GM21619 (cell line): ENCODE measurements at regions not wholly inside any gene's neighbourhood (a gene's known extent, or its start where the extent isn't known, plus 50 kb on each side); places are given as distances from the start of the nearest gene placed in this dataset.

ENCODE experiments used
- ATAC-seq: cut with Tn5 transposase; IDR thresholded peaks from one replicate; pipeline ENCODE4 v1.9.1; 2021; ENCODE audit not compliant: unreplicated experiment

DNA sequence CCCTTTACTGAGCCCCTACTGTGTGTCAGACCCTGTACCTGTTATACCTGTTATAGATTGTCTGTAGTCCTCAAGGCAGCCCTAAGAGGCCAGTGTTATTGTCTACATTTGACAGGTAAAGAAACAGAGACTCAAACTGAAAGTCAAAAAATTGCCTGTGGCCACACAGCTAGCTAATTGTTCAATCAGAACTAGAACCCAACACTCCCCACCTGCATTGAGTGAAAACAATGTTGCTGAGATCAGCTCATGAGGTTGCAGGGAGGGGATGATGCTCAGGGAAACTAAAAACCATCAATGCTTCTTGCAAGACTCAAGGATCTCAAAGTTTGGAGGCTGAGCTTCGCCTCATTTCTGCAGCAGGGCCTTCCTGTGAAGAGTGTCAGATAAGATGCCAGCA, 109.5 kb upstream of the LMO4 start:
- ATAC-seq: no peak

DNA sequence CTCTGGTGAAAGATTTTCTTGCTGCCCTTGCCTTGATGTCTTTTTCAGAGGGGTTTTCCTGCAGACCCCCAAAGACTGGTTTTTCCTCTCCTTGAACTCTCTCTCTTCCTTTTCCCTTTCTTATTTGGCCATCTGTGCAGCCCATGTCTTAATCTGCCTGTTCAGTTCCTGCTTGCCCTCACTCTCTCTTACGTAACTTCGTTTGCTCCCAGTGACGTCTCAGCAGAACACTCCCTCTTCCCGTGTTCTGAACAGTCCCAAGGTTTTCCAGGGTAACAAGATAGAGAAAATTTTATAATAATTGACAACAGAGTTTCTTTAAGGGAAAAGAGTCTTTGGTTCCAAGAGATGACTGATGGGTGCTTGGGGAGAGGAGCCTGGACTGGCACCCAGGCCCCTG, 109.1 kb upstream of the LMO4 start:
- no peak for ATAC-seq

DNA sequence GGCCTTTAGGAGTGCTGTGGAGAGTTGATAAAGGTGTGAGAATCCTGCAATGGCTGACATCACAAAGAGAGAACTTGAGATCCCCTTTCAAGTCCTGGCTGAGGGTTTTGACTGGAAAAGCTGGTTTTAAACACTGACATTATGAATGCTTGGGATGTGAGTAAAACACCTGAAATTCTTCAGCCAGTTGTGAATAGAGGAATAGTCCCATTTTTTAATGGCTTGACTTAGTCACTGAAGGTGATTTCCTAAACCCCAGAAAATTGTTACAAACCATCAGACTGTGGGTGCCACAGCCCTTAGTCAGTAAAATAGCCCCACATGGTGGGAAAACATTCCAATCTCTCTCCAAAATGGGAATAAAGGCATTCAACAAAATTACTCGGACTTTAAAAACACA, 107.7 kb upstream of the LMO4 start:
- no peak for ATAC-seq

DNA sequence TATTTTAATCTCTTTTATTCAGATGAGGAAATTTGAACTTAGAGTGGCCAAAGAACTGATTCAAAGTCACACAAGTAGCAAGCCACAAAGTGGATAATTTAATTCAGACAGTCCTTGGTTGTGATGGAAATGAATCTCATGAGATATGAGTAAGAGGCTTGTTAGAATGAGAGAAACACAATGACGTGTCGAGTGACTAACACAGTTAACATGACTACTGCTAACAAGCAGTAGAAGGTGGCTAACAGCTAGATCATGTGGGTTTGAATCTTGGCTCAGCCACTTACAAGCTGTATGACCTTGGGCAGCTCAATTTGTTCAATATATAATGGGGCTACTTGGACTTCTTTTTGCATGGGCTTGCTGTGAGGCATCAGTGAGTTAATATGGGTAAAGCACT, 104.5 kb upstream of the LMO4 start:
- ATAC-seq: peak; percentile 54

DNA sequence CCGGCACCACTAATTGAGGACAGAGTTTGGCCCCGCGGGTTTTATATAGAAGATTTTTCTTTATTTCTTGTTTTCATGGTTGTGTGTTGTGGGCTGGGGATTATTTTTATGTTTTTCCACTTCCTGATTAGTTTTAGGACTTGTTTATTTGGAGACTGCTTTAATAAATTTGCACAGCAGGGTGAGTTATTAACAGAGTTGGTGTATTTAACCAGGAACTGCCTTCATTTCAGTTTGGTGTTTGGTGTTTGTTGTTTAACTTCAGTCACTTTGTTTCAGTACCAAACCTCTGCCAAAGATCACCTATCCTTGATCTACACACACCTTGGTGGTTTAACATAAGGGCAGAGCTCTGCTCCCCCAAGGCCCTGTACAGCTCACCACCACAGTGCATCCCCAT, 103.5 kb upstream of the LMO4 start:
- ATAC-seq: no peak

DNA sequence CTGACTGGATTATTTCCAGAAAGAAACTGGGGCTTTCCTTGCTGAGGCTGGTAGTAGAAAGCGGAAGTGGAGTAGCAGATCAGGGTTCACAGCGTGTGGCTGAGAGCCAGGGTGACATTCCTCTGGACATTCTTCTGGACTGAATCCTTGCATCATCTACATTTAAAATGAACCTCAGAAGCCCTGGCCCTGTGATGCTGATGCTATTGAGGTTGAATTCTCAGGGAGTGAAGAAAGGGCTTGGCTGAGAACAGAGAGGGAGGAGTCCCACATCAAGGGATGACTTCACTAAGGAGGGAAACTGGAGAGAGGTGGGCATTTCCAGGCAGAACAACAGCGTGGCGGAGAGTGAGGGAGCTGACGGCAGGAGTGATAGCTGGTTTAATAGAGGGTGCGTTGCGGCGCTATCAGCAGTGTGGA, 102.3 kb upstream of the LMO4 start:
- ATAC-seq: no peak

DNA sequence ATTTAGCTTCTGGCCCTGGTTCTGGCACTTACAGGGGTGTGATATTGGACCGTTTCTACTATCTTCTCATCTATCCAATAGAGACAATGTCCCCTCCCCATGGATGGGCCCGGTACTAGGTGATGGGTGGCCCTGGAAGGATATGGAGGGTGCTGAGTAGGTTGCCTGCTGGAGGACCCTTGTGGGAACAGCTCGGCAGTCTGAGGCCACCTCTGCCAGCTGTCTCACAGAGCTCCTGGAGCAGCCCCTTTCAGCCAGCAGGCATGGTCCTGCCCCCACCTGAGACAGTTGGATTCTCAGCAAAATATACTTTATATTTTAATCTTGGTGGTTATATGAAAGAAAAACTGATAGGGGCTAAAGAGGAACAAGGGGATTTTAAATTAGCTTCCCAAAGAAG, 101.0 kb upstream of the LMO4 start:
- no peak for ATAC-seq

DNA sequence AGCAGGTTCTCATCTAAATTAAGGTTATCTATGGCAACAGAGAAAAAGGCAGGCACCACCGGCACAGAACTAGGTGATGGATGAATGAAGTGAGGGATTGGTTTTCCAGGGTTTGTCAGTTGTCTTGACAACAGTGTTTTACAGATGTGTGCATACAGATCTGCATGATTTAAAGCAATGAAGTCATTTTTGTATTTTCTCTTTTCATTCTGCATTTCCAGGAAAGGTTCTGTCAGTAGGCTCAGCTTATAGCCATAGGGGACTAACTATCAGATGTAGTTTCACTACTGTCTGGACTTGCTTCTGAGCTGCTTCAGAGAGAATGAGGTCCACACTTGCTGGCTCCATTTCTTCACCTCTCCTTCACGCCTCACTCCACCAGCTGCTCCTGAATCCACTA, 98.2 kb upstream of the LMO4 start:
- no peak for ATAC-seq

DNA sequence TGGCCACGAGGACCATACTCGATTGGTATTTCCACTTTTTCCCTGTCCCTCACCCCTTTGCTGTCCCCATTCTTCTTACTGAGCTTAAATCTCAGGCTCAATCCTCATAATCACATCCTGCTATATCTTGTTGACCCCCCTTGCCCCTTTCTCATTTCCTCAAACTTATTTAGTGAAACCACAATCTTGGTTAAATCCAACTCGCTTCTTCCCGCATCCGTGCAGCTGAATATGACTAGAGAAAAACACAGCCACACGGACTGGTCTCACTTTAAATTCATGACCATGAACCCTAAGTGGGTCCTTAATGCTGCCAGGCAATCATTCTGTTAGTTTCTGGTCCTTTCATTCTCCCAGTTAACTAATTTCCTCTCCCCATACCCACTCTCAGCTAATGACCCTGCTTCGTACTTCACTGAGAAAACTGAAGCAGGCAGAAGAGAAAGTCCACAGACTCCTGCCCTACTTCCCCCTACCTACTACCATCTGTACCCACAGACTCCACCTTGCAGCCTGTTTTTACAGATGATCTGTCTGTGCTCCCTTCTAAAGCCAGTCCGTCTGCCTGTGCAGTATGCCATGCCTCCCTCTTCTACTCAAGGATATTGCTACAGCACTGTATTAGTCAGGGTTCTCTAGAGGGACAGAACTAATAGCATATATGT, 96.8 kb upstream of the LMO4 start:
- ATAC-seq: no peak

DNA sequence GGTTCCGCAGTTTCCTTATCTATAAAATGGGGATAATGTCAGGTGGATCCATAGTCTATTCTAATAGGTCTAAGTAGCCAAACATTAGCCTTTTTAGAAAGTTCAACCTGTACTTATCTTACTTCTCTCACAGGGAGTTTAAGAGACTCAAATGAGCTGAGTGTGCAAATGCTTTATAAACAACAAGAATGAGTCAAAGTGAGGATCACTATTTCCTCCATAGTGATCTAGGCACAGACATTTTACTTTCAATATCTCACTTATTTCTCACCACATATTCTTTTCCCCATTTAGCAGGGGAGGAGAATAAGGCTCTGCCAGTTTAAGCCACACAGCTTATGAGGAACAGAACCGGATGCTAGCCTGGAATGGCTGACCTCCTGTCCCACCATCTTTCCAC, 92.1 kb upstream of the LMO4 start:
- no peak for ATAC-seq

DNA sequence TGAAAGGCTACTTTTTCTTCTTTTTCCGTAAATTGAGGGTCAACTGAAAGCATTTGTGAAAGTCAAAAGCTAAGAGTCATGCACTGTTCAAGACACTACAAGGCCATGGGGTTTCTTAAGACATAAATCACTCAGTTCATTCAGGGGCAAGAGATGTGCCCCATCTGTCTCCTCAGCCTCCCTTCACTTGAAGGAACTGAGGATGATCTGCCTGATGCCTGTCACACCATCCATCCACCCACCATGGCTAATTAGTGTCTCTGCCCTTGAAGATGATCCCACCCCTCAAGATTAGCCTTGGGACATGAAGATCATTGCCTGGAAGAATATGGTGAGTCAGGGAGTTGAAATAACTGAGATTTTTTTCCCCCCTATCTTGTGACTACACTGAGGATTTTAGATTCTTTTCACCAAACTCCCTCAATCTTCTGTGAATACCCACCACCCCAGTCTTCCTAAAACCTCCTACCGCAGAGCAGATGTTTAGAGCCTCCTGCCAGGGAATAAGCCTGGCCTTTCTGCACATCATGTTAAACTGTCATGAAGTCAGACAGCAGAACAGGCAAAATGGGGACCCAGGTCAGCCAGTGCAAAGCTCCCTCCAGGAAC, 88.6 kb upstream of the LMO4 start:
- no peak for ATAC-seq

DNA sequence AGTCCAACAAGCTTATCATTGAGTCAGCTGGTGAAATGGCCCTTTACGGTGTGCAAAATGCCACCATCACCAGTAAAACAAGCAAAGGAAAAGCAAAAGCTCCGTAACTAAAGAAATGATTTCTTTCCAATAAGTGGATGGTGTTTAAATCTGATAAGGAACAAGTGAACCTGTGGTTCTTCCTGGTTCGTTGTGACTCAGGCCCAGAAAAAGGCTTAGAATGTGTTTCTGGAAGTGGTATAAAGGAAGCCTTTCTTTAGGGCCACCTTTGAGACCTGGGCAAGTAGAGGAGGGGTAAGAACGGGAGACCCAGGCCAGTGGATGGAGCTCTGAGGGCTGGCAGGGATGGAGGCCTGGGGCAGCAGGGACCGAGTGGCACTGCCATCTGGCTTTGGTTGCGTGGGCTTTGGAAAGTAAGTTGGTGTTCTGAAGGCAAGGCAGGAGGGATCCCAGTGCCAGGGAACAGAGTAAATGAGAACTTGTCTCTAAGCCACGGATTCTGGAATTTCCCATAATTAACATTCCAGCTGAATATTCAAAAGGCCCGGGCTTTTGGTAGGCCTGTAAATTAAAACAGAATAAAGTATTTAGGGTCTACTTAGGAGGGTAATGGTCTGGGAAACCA, 87.9 kb upstream of the LMO4 start:
- no peak for ATAC-seq

DNA sequence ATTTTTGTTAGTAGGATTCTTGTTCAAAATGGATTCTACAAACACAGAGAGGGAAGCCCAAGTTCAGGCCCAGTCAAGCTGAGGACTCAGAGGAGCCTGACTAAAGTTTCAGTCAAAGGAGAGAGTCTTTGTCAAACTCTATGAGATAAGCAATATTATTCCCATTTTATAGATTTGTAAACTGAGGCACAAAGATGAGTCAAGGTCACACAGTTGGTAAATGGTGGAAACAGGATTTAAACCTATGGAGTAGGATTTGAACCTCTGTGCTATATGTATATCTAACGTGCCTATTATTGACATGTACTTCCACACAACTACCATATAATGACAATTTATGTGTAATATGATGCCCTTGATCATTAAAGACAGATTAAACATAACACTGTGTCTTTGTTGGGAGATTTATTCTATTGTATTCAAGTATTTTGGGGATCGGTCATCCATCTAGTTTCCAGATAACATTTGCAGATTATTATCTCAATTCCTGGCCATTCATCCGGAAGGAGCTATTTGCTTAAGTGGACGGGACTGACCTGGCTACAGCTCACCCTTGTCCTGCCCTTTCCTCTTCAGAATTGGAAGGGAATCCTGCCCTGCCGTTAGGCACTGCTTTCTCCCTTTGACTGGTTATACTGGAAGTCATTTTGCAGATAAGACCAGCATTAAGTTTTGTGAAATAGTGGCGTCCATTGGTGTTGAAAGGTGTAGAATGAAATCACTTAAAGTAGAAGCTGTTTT, 86.1 kb upstream of the LMO4 start:
- ATAC-seq: no peak

DNA sequence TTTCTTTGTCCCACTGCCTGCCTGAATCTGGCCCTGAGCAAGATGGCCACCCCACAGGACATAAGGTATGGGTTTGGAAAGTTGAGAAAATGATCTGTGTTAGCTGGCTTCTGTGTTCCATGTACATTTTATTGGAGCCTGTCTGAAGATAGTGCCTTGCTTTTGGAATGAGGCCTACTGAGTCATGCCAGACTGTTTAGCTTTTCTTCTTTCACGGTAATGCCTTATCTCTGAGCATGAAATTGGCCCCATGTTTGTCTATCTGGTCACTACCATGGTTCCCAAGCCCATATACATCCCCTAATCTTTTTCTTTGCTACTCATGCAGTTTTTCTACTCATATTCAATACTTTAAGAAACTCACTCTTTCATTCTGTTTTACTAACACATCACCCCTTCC, 85.1 kb upstream of the LMO4 start:
- no peak for ATAC-seq

DNA sequence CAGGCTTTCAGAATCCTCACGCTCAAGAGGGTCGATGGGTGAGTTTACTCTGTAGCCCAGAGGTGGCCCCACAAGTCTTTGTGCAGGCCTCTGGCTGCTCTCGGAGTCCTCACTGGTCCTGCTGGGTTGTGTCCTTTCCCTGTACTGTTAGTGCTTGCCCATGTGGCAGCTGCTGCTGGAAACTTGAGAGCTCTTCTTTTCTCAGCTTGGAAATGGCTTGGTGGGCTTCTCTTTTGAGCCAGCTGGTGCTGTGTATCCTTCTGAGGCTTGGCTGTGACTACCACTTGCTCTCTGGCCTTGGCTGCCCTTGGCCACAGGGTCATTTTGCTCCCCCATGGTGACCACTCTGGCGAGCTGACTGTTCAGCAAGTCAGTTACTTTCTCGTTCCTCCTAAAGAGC, 82.2 kb upstream of the LMO4 start:
- no peak for ATAC-seq

DNA sequence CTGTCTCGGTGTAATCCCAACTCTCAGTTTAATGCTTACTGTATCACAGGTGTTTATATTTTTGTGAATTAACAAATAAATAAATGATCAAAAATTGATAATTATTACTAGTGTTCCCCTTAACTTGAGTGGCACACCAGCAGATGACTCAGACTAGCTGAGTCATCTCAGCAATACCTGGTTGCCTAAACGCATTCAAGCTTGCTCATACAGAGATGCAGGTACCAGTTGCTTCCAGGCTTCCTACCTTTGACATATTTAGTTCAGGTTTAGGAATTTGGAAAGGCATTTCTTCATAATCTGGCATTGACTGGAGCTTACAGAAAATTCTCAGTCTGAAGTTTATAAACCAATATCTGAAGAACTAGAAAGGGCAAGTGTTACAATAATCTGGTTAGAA, 78.9 kb upstream of the LMO4 start:
- no peak for ATAC-seq

DNA sequence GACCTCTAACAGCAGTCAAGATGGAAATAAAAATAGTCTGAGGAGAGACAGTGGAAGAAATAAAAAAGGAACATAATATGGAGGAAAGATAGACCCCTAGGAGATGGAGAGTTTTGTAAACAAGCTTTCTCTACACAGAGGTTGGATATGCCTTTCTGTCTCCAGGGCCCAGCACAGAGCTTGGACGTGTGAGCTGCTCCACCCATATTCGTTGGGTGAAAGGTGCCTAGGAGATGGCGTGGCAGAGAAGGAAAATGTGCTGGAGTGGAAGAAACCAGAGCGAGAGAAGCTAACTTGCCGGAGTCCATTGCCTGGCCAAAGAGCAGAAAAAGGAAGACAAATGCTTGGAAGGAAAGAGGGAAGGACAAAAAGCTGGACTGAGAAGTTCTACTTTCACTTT, 78.3 kb upstream of the LMO4 start:
- no peak for ATAC-seq

DNA sequence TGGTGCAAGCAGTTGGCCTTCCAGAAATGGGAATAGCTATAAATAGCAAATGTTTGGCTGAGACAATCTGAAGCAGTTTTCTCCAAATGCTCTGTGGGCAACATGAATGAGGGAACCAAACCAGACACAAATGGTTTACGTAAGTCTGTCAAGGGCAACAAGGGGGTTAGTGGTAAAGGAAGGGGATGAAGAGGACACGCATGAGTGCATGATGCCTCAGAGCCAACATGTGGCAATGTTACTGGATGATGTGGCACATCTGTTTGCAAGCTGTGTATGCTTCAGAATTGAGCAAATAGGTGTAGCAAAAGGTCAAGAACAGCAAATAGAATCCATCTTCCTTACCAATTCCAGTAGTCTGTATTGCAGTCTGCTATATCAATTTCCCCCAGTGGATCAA, 76.3 kb upstream of the LMO4 start:
- no peak for ATAC-seq

DNA sequence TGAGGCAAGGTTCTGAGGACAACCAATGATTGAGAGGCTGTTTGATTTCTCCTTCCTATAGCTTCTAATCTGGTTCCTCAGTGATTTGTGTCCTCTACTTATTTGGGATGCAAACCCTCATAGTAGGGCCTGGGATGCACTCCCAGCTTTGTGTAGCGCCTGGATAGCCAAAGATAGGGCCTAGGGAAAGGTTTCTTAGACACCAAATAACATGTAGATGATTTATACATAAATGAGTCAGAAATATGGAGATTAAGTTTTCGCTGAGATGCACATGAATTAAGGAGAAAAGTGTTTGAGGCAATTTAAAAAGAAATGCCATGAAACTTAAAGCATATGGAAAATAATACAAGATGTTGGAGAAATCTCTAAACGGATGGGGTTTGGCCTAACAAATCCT, 66.0 kb upstream of the LMO4 start:
- ATAC-seq: no peak

DNA sequence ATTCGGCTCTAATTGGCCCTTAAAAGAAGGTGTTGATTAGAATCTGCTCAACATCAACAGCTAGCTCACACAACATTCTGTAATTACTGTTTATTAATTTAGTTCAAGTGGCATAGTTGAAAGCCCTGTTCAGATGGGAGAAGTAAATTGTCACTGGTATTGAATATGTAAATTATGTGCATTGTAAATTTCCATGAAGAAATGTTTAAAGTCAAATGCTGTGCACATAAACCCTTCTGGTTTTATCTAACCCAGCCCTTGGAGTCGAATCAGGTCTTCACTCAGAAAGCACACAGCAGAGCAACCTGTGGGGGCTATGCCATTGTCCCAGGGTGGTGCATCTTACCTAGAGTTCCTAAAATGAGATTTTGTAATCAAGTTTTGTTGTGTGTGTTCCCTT, 65.4 kb upstream of the LMO4 start:
- ATAC-seq: no peak

DNA sequence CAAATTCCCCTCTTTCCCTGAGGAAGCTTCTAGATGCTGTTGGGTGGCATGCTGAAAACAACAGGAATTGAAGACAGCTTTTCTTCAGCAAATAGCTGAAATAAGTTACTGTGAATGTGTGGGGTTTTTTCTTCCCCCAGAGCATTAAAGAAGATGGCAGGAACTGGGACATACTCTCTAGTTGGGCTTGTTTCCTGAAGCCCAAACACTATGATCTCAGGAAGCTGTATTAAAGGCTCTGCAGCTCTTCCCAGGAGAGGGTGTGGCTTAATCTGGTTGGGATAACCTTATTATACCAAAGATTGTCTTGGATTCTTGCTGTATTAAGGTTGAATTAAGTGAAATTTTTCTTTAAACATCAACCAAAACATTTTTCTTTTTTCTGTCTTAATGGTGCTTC, 64.9 kb upstream of the LMO4 start:
- ATAC-seq: no peak

DNA sequence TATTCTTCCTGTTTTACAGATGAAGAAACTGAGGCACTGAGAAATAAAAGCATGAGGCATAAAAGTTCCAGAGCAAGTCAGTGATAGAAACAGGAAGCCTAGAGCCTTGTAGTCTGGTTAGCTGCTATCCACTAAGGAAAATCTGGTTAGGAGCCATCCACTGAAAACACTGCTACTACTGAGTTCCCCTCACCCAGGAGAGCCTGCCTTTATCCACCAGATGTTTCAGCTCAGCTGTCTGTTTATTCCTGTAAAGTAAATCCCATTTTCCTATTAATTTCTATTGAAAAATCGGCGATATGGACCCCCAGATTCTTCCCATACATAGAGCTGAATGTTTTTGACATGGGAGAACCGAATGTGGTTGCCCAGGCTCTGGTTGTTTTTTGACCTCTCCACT, 63.7 kb upstream of the LMO4 start:
- ATAC-seq: no peak
